GM18870 (cell line): ENCODE measurements at regions not wholly inside any gene's neighbourhood (a gene's known extent, or its start where the extent isn't known, plus 50 kb on each side); places are given as distances from the start of the nearest gene placed in this dataset.
"Not testable (repeated sequence)": the region's sequence is repeated elsewhere in the genome, so short reads cannot be mapped to it uniquely, and the experiment has no call there.

Experiments
- ATAC-seq: cut with Tn5 transposase; IDR thresholded peaks from one replicate; pipeline ENCODE4 v1.9.1; 2021; ENCODE audit warnings: moderate library complexity; ENCODE audit not compliant: unreplicated experiment

DNA sequence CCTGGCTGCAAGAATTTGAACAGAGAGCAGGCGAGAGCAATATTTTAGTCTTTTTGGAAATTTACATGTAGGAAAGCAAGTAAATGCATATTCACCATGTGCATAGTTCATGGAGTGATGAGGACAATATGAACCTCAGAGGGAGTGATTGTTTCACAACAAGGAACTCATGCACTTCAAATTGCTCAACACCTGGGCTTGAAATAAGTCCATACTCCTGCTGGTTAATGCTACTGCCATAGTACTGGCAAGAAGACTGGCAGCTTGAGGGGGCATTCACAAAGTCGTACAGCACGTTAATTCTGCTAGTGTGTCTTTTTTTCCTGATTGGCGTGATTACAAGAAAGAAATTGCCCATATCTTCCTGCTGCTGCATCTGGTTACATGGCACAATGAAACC lies 267.6 kb downstream of the PCDH17 start:
- ATAC-seq = no peak

DNA sequence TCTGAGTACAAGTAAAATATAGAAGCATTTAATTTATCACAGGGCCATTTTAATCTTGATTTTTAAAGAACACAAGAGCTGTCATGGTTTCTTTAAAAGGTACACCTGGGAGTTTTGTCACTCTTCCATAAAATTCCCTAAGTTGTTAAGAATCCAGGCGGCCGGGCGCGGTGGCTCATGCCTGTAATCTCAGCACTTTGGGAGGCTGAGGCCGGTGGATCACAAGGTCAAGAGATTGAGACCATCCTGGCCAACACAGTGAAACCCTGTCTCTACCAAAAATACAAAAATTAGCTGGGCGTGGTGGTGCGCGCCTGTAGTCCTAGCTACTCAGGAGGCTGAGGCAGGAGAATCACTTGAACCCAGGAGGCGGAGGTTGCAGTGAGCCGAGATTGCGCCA lies 278.3 kb downstream of the PCDH17 start:
- not testable (repeated sequence) for ATAC-seq

DNA sequence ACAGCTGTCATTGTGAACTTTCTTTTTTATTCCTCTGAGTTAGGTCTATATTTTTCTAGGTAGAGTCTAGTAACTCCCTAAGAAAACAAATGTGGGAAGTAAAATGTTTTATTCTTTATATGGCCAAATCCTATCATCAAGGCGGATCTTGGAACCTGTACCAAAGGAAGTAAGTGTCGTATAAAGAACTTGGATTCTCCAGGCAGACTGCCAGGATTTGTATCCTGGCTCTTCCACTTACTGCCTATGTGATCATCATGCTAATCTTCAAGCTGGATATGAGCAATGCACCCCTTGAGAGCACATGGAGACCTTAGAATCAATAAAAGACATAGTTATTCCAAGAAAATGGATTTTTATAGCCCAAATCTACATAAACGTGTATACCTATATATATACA lies 286.5 kb downstream of the PCDH17 start:
- ATAC-seq = no peak

DNA sequence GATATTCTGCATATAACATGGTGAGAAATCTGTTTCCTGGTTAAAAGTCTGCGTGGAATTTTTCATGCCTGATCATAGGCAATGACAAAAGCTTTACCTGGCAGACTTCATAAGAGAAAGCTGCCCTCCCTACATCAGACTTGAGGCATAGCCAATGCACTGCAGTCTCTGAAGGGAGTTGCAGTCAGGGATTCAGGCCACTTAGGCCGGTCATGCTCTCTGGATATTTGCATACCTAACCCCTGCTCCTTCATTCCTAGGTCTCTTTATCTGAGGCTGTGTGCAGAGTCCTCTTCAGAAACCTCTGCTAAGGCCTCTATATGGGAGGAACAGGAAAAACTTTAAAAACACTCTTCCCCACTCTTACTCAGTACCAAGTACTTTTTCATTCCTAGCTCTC lies 287.4 kb downstream of the PCDH17 start:
- ATAC-seq = no peak

DNA sequence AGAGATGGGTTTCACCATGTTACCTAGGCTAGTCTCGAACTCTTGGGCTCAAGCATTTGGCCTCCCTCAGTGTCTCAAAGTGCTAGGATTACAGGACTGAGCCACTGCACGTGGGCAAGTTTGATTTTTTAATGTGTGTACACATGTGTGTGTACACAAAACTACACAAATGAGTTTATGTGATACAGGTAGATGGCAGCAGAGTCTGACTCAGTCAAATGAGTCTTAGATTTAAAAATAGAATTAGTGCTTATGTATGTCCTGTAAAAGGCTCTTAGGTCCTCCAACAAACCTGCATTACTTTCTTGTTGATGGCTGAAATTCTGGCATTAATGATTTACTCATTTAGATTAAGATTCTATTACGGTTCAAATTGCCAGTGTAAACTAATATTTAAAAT lies 293.7 kb downstream of the PCDH17 start:
- no peak for ATAC-seq

DNA sequence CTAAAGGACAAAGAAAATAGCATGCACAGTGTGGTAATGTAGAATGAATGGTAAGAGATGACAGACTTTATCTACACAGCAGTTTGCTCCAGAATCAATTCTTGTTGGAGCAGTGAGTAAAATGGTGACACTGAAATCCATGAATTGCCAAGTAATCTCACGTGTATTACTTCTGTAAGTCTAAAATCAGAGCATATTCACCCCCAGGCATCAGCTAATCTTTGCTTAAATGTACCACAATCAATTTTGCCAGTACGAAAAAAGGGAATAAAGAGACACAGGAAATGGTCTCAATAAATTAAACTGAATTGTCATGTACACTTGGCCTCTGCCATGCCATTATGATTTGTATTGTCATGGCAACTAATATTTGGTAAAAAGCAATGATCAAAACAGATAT lies 294.2 kb downstream of the PCDH17 start:
- ATAC-seq = no peak

DNA sequence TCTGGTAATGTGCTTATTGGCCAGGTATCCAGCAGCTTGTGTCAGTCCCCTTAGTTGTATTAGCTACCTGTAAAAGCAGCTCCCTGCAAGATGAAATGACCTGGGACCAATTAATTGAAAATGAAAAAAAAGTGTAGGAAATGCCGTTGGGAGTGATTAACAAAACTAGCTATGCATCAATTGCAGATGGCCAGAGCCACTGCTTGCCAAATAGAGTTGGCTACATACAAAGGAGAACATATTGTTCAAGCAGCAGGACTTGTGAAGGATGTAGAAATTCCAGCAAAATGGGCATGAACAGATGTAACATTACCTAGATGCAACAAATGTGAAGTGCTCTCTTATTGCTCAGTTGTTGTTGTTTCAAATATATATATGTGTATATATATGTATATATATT lies 300.5 kb downstream of the PCDH17 start:
- ATAC-seq = no peak

DNA sequence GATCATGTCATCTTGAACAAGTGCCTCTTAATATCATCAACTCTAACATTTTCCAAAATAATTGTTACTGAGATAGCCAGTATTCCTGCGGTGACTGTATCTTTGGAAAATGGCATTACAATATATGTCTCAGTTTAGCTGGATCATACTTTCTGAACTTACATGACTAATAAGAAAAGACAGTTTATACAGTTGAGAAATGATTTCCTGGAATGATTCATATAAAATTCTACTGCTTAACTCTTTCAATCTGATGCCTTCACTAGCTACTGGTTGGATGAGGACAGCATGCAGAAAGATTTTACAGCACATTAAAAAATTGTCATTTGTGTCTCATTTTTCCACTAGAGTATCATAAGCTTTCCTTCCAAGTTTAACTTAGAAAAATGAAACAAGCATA lies 302.1 kb downstream of the PCDH17 start:
- no peak for ATAC-seq

DNA sequence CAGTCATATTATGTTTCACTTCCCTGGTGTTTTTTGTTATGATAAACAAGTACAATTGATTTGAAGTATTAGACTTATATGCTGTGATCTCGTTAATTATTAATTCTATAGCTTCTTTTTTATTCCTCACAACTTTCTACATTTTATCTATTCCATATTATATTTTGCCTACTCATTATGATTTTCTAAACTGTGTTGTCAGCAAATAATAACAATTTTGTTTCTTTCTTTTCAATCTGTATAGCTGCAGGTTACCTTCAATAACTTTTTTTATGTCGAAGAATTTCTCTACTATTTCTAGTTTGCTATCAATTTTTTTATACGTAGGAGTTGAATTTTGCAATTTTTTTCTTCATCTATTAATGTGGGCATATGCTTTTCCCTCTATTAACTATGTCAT lies 304.4 kb downstream of the PCDH17 start:
- ATAC-seq = no peak

DNA sequence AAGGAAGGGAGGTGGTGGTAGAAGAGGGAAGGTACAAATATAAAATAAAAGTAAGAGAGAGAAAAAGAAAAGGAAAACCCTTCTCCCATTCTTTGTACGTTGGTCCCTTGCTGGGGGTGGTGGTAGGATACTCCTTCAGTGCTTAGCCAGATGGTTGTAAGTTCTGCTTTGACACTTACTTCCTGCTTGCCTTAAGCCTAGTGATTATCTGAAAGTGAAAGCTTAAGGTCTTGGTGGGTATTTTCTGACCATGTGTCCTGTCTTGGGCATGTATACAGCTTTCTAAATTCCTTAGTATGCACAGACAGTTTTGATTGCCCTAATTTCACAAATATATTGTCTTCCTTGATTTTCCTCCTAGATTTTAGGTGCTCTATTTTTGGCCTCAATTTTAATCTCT lies 314.8 kb downstream of the PCDH17 start:
- ATAC-seq = peak; percentile 90

DNA sequence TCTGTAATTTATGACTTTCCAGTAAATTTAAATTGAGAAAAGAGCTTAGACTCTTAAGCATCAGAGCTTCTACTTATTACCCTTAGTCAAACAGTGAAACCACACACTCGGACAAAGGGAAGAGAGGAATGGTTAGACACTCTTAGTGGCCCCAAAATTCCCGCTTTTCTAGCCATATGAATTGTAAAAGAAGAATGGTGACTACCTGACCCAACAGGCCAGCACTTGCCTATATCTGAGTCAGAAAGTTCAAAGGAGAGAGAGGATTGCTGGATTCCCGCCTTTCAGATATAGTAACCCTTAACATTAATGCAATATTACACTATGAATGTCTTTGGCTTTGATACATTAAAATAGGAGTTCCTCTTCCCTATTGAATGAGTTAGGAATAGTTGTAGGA lies 317.3 kb downstream of the PCDH17 start:
- ATAC-seq = no peak

DNA sequence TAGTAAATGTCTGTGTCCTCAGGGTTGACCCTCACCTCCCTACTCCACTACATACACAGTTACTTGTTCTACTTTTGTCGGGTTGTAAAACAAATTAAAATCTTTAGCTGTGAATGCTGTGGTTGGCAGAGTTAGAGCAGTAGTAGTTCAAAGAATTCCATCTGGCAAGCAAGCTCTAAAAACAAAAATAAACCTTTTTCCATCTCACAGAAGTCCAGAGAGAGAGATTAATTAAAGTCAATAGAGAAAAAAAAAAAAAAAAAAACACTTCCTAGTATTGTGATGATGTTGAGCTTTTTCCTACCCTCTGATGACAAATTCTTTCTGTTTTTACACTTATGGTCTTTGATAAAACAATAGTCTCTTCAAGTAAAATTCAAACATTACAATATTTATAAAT lies 338.4 kb downstream of the PCDH17 start:
- no peak for ATAC-seq

DNA sequence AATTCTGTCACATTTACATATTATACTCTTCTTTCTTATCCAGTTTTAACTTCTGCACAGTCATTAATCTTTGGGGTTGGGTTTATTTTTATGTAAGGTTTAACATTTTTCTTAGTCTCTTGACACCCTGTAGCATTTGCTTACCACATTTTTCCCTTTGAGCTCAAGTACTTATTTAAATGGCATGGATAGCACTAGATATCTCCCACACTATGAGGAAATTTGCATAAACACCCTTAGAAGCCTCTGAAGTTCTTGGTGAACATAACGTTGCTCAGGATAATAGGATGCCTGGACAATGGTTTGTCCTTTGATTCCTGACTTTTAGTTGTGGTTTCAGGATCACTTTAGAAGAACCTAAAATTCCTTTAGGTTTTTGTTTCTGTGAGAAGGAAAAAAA lies 338.9 kb downstream of the PCDH17 start:
- no peak for ATAC-seq

DNA sequence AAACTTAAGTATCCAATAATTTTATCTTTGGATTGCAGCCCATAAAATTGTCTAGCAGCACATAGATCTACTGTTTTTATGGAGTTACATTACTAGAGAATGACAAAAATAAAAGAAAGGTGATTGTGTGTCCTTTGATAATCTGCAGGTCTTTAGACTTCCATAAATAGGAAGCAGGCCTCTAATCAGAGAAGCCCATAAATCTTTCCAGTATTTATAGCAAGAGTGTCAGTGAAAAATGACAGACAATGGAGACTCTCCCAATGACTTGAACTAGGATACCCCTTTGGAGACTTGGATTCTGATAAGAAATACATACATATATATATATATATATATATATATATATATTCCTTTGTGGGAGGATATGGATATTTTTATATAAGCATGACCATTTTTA lies 351.2 kb downstream of the PCDH17 start:
- no peak for ATAC-seq

DNA sequence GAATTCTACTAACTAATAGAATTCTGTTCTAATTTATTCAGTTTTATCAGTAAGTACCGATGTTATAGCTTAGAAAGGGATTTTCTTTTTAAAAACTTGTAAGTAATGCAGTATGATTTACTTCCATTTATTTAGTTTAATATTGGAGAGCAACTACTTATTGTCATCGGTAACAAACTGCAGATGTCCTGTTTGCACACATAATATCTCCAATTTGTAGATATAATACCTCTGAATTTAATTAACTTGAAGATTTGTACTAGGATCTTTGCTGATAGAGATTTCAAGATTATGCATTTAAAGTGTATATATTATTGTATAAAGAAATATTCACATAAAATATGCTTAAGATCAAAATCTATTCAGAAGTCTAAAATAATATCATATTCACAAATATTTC lies 356.7 kb downstream of the PCDH17 start:
- ATAC-seq = no peak

DNA sequence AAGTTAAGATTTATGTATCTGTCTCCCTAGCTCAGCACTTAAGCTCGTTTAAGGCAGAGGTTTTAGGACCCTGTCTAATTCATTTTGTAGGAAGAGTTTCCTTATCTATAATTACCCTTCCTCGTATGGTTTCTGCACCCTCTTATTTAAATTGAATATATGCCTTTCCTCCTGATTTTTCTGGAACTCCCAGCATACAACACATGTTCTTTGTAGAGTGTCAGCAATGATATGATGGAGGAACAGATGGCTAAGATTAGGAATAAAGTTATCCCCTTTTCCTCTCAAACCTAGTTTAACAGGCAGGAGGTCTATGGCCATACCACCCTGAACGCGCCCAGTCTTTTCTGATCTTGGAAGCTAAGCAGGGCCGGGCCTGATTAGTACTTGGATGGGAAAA lies 359.5 kb downstream of the PCDH17 start:
- no peak for ATAC-seq

DNA sequence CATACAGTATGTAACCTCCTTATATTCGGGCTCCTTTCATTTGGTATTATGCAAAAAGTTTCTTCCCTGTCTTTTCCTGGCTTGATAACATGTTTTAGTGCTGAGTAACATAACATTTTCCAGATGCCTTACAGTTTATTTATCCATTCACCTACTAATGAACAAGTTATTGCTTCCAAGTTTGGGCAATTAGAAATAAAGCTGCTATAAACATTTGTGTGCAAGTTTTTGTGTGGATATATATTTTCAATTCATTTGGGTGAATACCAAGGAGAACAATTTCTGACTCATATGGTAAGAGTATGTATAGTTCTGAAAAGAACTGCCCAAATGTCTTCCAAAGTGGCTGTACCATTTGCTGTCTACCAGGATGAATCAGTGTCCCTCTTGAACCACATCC lies 360.9 kb downstream of the PCDH17 start:
- no peak for ATAC-seq

DNA sequence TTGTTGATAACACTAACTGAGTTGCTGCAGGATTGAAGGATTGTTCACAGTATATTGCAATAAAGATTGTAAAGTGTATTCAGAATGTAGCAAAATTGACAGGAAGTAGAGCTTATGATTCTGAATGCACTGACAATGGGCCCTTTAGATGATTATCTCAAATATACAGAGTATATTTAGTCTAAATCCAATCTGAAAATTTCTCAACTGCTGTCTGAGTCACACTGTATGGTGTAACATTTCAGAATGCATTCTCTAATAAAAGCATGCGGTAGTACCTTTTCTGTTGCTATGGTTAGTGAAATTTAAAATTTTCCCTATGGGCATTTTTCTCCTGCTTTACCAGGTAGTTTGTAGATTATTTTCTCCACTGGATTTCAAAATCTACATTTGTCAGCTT lies 365.2 kb downstream of the PCDH17 start:
- no peak for ATAC-seq

DNA sequence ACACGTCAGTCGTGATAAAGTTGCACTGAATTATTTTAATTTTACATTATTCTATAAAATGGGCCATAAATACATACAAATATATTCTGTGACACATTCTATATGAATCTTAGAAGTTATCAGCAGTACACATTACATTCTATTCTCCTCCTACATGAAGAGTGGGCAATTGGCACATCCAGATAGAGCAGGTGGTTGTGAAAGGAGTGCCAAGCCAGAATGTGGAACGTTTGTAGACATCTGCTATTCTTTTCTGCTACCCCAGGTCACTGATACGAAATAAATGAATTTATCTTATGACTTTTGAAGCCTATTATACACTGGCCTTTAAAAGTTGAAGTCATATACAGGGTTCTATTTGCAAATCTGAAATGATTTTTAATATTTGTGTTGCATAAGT lies 373.2 kb downstream of the PCDH17 start:
- ATAC-seq = no peak

DNA sequence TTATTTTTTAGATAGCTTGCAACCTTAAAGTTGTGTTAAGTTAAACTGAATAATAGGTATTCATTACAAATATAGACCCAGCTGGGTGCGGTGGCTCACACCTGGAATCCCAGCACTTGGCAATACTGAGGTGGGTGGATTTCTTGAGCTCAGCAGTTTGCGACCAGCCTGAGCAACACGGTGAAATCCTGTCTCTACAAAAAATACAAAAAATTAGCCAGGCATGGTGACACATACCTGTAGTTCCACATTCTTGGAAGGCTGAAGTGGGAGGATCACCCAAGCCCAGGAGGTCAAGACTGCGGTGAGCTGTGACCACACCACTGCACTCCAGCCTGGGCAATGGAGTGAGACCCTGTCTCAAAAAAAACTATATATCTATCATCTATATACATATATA lies 386.5 kb downstream of the PCDH17 start:
- ATAC-seq = no peak

DNA sequence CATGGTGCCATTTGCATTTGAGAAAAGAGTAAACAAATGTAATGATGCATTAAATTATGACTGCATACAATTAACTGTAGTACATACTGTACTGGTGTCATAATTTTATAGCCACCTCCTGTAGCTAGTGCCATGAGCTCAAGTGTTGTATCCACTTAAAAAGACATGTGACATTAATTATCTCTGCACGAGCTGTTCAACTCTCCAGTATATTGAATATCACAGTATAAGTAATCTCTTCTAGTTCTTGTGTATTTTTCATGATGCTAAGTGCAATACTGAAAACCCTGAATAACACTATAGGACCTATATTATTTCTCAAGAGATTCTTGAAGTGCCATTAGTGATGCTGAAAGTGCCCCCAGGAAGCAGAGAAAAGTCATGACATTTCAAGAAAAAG lies 387.3 kb downstream of the PCDH17 start:
- ATAC-seq = no peak

DNA sequence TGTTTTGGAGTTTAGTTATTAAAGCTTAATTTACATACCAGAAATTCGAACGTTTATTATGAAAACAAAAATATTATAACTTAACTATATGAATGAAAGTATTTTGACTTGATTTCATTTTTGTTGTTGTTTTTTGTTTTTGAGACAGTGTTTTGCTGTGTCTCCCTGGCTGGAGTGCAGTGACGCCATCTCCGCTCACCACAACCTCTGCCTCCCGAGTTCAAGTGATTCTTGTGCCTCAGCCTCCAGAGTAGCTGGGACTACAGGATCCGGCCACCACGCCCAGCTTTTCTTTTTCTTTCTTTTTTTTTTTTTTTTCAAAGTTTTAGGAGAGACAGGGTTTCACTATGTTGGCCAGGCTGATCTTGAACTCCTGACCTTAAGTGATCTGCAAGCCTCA lies 392.6 kb downstream of the PCDH17 start:
- ATAC-seq = no peak

DNA sequence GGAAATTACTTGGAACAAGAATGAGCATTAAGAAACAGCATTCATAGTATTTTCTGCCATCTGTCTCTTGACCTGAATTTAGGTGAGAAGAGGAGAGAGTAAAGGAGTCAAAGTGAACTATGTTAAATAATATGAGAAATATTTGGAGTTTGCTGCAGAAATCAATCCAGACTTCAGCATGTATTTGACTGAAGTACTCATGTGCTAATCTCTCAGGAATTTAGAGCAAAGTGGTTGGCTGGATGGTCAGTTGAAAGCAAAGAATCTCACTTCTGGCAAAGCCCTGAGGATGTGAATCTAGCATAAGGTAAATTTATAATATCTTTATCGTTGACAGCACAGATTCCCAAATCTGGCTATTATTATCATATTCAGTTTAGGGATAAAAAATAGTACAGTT lies 394.3 kb downstream of the PCDH17 start:
- ATAC-seq = no peak
